ENCODE measurements at regions not wholly inside any gene's neighbourhood (a gene's known extent, or its start where the extent isn't known, plus 50 kb on each side); places are given as distances from the start of the nearest gene placed in this dataset.

GRCh38 chr4:60590116-60590515 is 610.0 kb upstream of the ADGRL3 start:
- TF ChIP-seq, protein P1, sequence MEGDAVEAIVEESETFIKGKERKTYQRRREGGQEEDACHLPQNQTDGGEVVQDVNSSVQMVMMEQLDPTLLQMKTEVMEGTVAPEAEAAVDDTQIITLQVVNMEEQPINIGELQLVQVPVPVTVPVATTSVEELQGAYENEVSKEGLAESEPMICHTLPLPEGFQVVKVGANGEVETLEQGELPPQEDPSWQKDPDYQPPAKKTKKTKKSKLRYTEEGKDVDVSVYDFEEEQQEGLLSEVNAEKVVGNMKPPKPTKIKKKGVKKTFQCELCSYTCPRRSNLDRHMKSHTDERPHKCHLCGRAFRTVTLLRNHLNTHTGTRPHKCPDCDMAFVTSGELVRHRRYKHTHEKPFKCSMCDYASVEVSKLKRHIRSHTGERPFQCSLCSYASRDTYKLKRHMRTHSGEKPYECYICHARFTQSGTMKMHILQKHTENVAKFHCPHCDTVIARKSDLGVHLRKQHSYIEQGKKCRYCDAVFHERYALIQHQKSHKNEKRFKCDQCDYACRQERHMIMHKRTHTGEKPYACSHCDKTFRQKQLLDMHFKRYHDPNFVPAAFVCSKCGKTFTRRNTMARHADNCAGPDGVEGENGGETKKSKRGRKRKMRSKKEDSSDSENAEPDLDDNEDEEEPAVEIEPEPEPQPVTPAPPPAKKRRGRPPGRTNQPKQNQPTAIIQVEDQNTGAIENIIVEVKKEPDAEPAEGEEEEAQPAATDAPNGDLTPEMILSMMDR (IDR thresholded peaks at IDR 0.05): no peak
- TF ChIP-seq POLR2A (IDR thresholded peaks at IDR 0.05): no peak
